HG03175 (cell line): ENCODE measurements at regions not wholly inside any gene's neighbourhood (a gene's known extent, or its start where the extent isn't known, plus 50 kb on each side); places are given as distances from the start of the nearest gene placed in this dataset.

ENCODE experiments used
- ATAC-seq: cut with Tn5 transposase; IDR thresholded peaks from one replicate; pipeline ENCODE4 v1.9.1; 2021; ENCODE audit warnings: mild to moderate bottlenecking, moderate library complexity; ENCODE audit not compliant: unreplicated experiment

GRCh38 chr10:58885146-58885545 is 291.3 kb upstream of the PHYHIPL start:
- no peak for ATAC-seq

DNA sequence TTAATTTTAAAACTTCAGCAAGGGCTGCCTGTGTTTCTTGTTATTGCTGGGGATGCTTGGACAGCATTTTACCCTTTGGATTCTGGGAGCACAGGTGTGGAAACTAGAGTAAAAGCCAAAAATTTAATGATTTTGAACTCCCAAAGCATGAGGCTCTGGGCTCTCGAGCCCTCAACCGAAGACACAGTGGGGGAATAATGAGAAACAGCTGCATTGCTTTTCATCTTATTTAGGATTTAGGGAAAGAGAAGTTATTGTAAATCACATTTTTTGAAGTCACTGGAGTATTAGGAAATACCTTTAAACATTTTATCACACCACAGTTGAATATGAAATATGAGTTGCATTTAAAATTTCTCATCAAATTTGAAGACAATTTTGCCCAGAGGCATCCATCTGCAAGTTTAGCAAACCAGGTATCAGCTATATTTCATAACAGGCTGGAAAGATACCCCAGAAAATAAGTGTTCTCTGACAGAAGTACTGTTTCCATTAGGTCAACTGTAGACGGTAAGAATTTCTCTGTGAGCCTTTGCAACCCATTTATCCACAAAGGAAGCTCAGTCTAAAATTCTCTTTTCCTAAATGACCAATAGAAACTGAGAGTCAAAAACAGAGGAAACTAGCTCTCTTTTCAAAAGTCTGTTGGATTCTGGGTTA is 290.6 kb upstream of the PHYHIPL start:
- ATAC-seq: no peak

GRCh38 chr10:58886406-58886805 is 290.0 kb upstream of the PHYHIPL start:
- no peak for ATAC-seq

DNA sequence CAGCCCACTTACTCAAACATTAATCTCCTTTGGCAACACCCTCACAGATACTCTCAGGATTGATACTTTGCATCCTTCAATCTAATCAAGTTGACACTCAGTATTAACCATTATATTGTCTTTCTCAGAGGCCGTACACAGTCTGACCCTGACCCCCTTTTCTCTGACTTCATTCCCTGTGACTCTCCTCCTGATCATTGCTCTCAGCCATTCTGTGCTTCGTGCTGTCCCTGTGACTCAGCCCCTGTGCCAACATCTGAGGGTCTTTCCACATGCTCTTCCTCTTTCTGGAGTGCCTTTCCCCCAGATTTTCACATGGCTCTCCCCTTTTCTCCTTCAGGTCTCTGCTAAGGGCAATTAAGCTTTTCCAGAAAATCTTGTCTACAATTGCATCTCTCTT is 289.0 kb upstream of the PHYHIPL start:
- no peak for ATAC-seq

DNA sequence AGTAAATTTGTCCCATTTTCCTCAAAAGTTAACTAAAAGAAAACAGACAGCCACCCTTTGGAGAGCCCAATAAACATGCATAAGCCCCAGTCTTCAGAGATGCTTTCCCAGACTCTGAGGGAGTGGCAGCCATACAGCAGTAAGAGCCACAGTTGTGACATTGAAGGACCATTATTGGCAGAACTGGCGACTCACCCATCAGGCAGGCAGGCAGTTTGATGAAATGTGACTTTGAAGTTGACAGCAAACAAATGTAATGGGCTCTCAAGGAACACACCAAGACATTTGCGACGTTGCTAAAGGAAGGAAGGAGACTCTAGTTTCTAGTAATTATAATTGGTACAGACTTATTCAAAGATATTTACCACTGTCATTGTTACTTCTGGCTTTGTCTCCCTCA is 287.5 kb upstream of the PHYHIPL start:
- ATAC-seq: no peak

GRCh38 chr10:58892031-58892531 is 284.4 kb upstream of the PHYHIPL start:
- no peak for ATAC-seq

DNA sequence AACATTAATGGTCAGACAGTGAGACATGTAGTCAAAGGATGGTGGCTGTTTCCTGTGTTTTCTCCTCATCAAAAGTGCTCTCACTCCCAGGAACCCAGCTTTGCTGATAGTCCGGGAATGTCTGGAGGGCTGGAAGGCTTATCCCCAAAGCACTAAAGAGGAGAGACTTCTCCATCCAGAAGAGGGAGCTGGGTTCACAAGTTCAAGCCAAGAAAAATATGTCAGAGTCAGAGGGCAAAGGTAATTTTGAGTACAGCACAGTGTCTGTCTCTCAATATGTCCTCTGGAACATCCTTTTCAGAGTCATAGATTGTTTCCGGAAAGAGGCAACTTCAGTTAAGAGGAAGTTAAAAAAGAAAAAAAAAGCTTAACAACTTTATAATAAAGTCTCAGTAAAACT is 281.5 kb upstream of the PHYHIPL start:
- ATAC-seq: no peak

DNA sequence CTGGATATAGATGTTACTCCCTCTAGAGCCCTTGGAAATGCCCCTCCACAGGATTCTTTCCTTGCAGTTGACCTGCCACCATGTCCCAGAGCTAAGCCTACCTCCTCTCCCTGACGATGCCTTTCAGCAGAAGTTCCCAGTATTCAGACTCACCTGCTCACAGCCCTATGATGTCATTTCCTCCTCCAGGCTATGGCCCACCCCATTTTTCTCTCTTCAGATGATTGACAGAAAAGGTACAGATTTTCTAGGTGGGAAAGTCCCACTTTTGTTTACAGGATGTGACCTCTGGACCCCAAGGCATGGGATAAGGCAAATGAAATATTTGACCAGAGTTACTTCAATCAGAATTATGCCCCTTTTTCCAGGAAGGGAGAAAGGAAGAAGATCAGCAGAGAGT is 280.2 kb upstream of the PHYHIPL start:
- no peak for ATAC-seq

GRCh38 chr10:58897236-58897635 is 279.2 kb upstream of the PHYHIPL start:
- ATAC-seq: no peak

- ATAC-seq: no peak
Observed at GRCh38 chr10:58897708-58898107, 278.7 kb upstream of the PHYHIPL start.

- ATAC-seq: no peak
Observed at GRCh38 chr10:58898854-58899573, 277.4 kb upstream of the PHYHIPL start.

DNA sequence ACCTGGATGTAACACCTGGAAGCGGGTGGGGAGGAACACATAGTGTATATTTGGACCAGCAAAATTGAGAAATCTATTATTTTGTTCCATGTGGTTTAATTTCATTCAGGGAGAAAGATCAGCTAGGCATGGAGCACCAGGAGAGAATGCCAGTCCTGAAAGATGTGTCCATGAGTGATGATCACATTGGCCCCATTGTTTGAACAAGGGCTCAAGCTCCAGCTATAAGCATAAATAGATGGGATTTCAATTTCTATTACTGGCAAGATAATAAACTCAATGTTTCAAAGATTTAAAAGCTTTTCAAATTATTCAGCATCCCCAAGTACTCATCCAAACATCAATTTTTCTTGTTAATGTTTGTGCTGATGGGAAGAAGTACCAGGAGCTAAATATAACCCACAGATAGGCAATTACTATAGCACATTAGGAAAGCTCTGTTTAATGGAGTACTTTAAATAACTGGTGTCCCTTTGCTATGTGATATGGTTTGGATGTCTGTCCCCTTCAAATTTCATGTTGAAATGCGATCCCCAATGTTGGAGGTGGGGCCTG is 275.3 kb upstream of the PHYHIPL start:
- no peak for ATAC-seq

- no peak for ATAC-seq
Observed at GRCh38 chr10:58903071-58903470, 273.4 kb upstream of the PHYHIPL start.

DNA sequence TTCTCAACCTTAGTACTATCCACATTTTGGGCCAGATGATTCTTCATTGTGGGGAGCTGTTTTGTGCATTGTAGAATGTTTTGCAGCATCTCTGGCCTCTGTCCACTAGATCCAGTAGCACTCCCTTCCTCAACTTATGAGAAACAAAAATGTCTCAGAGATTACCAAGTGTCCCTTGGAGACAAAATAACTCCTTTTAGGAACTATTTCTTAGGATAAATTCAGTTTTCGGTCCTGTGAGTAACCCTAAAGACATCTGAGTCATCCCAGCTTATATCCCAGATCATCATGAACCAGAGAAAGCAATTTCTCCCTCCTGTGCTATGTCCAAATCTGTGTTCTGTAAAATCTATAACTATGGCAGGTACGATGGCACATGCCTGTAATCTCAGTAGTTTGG is 266.6 kb upstream of the PHYHIPL start:
- no peak for ATAC-seq

- no peak for ATAC-seq
Observed at GRCh38 chr10:58913717-58914116, 262.7 kb upstream of the PHYHIPL start.

DNA sequence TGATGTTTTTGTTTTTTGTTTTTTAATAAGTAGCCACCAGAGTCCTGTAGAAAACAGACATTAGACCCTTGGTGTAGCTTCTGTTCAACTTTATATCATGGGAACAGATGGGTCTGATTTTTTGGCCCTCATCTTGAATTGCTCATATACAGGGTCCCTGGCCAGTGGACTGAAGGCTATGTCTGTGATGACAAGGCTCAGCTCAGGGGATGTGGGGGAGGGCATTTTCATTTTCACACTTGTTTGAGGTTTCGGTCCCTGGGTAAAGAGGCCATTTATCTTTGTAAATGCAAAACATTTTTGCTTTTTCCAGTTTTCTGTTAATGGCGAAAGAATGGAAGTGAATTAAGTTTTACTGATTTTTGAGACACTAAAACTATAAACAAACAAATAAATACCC is 257.6 kb upstream of the PHYHIPL start:
- ATAC-seq: no peak

DNA sequence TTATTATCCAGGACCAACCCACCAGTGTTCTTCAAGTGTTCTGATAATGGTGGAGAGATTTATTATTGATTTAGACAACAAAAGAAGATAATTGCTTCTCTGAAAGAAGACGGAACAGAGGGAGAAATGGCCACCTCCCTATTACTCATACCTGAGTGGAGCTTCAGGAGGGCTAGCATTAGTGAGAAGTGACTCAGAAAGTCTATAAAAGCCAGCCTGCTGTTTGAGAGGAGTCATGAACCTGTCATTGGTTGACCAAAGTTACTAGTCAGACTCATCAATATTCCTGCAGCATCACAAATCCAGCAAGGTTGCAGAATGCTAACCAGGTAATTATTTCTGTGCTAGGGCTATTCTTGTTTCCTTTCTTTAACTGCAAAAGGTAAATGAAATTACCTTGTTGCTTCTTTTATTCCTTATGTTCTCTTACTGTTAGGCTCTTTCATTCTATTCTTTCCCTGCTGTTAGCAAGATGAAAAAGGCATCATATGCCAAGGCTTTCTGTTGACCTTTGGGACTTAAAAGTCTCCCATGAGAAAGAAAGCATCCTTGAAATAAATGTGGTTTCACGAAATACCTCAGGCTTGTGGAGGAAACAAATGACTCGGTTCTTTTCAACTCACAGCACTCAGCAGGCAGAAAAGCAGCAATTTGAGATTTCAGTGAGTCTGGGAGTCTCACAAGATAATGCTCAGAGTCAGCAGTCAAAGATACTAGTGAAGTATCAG is 256.4 kb upstream of the PHYHIPL start:
- ATAC-seq: no peak

DNA sequence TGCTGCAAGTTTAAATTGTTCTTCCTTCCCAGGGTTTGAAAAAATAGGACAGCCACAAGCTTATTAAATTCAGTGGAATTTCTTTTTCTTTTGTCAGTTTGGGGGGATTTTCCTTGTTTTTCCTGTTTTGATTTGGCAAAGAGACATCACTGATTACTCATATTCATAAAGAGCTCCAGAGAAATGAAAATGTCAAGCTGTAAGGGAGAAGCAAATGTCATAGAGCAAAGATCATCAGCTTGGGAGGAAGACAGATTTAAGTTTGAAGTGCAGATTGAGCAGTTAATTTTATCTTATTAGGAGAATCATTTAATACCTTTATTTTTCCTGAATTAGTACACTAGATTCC is 255.8 kb upstream of the PHYHIPL start:
- no peak for ATAC-seq

GRCh38 chr10:58921421-58921855 is 255.0 kb upstream of the PHYHIPL start:
- ATAC-seq: no peak

DNA sequence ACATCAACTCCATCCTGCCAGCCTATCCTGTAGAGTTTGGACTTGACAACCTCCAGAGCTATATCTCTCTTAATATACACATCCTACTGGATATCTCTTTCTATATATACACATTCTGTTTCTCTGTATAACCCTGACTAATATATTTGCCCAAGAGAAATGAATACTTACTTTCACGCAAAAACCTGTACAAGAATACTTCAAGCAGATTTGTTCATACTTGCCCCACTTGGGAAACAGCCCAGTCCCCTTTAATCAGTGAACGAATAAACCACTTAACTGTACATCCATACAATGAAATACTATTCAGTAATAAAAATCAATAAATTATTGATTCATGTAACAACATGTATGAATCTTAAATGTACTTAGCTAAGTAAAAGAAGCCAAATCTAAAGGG is 251.1 kb upstream of the PHYHIPL start:
- no peak for ATAC-seq

- no peak for ATAC-seq
Observed at GRCh38 chr10:58930500-58930899, 245.9 kb upstream of the PHYHIPL start.

- ATAC-seq: no peak
Observed at GRCh38 chr10:58932126-58932525, 244.3 kb upstream of the PHYHIPL start.
